ENCODE measurements at regions not wholly inside any gene's neighbourhood (a gene's known extent, or its start where the extent isn't known, plus 50 kb on each side); places are given as distances from the start of the nearest gene placed in this dataset.
A peak's percentile ranks its signal among the peaks of the same experiment; 100 is the strongest.

DNA sequence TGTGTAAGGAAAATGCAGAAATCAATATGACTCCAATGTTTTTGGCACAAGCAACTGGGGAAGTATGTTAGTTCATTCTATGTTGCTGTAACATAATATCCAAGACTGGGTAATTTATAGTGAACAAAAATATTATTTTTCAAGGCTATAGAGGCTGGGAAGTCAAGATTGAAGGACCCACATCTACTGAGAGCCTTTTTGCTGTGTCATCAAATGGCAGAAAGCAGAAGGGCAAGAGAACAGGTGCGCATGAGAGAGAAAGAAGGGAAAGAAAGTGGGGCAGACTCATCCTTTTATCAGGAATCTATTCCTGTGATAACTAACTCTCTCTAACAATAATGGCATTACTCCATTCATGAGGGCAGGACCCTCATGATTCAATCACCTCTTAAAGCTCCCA, 237.2 kb downstream of the FAT4 start:
- TF ChIP-seq, protein P1, sequence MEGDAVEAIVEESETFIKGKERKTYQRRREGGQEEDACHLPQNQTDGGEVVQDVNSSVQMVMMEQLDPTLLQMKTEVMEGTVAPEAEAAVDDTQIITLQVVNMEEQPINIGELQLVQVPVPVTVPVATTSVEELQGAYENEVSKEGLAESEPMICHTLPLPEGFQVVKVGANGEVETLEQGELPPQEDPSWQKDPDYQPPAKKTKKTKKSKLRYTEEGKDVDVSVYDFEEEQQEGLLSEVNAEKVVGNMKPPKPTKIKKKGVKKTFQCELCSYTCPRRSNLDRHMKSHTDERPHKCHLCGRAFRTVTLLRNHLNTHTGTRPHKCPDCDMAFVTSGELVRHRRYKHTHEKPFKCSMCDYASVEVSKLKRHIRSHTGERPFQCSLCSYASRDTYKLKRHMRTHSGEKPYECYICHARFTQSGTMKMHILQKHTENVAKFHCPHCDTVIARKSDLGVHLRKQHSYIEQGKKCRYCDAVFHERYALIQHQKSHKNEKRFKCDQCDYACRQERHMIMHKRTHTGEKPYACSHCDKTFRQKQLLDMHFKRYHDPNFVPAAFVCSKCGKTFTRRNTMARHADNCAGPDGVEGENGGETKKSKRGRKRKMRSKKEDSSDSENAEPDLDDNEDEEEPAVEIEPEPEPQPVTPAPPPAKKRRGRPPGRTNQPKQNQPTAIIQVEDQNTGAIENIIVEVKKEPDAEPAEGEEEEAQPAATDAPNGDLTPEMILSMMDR (IDR thresholded peaks at IDR 0.05; ENCODE audit: low read depth, low read length): no peak
- Histone ChIP-seq H3K27ac (peak overlapping the region; percentile 9; the same call in 1 of the 2 replicates), H3K4me3 (ENCODE audit: low read depth, low read length) (no peak overlapping the region), H3K9me3 (ENCODE audit: severe bottlenecking) (no peaks in the 10 kb centered on the region), H3K36me3 (no peaks in the 10 kb centered on the region), H3K27me3 (ENCODE audit: insufficient read depth, low read depth, severe bottlenecking) (no peaks in the 10 kb centered on the region)
- no peak for DNase-seq

DNA sequence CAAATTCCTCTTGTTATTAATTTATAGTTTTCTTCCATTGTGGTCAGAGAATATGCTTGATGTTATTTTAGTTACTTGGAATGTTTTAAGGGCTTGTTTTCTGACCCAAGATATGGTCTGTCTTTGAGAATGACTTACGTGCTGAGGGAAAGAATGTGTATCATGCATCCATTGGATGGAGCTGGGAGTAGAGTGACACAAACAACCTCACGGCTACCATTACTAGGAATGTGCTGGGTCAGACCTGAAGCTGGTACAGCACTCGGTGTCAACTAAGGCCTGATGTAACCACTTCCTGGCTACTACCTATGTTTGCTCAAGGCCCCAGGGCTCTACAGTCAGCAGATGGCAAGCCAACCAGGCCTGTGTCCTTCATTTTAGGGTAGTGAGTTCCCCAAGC, 257.8 kb downstream of the FAT4 start:
- TF ChIP-seq, protein P1 (IDR thresholded peaks at IDR 0.05; ENCODE audit: low read depth, low read length): no peak
- no peak for DNase-seq

DNA sequence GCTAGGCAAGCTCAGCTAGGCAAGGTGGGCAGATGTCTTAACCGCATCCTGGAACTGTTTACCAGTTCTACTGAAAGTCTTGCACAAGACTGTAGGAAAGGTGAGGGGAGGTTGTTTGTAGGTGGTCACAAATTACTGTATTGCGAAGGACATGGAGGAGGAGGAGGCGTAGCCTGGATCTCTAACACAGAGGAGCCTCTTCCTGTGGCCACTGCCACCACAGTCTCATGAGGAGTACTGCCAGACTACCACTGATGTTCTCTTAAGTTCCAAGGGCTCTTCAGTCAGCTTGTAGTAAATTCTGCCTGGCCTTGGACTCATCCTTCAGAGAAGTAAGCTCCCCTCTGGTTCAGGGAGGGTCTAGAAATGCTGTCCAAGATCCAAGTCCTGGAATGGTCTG, 258.6 kb downstream of the FAT4 start:
- no peaks in the 10 kb centered on the region for H3K9me3 ChIP-seq (ENCODE audit: severe bottlenecking)
- H3K36me3 ChIP-seq: no peaks in the 10 kb centered on the region
- H3K4me3 ChIP-seq (ENCODE audit: low read depth, low read length): no peak overlapping the region
- H3K27ac ChIP-seq: no peak overlapping the region
- no peaks in the 10 kb centered on the region for H3K27me3 ChIP-seq (ENCODE audit: insufficient read depth, low read depth, severe bottlenecking)
- no peak for DNase-seq
- TF ChIP-seq, protein P1 (IDR thresholded peaks at IDR 0.05; ENCODE audit: low read depth, low read length): no peak

More for the DNA sequence above, 257.8 kb downstream of the FAT4 start:
- Histone ChIP-seq H3K27ac (no peak overlapping the region), H3K36me3 (no peaks in the 10 kb centered on the region), H3K4me3 (ENCODE audit: low read depth, low read length) (no peak overlapping the region), H3K9me3 (ENCODE audit: severe bottlenecking) (no peaks in the 10 kb centered on the region), H3K27me3 (ENCODE audit: insufficient read depth, low read depth, severe bottlenecking) (no peaks in the 10 kb centered on the region)

DNA sequence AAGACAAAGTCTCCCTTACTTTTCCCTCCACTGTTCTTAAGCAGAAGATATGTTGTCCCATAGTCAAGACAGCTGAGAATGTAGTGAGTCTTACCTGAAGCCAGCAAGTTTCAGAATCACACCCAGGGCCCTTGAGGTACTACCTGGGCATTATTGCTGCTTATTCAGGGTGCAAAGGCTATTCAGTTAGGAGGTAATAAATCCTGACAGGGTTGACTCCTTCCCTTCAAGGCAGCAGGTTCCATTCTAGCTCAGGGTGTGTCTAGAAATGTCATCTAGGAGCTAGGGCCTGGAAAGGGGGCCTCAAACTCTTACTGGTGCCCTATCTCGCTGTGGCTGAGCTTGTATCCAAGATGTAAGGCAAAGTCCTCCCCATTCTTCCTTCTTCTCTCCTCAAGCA, 259.0 kb downstream of the FAT4 start:
- Histone ChIP-seq H3K4me3 (ENCODE audit: low read depth, low read length) (no peak overlapping the region), H3K27me3 (ENCODE audit: insufficient read depth, low read depth, severe bottlenecking) (no peaks in the 10 kb centered on the region), H3K36me3 (no peaks in the 10 kb centered on the region), H3K9me3 (ENCODE audit: severe bottlenecking) (no peaks in the 10 kb centered on the region), H3K27ac (no peak overlapping the region)
- TF ChIP-seq, protein P1 (IDR thresholded peaks at IDR 0.05; ENCODE audit: low read depth, low read length): no peak
- DNase-seq: no peak

DNA sequence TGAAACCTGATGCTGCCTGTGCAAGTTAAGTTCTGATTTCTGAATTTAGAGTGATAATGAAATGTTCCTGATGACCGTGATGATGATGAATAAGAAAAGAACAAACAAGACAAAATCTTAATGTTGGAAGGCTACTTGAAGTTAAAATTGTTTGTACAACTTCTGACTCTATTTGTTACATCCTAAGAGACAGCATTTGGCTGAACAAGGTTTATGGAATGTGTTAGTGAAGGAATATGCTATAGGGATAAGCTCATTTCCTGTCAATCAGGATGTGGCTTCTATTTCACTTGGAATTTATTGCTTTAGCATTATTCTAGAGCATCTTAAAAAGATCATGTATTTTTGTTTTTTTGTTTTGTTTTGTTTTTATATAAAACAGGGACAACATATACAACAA, 267.5 kb downstream of the FAT4 start:
- H3K27ac ChIP-seq: no peak overlapping the region
- no peak overlapping the region for H3K4me3 ChIP-seq (ENCODE audit: low read depth, low read length)
- TF ChIP-seq, protein P1 (IDR thresholded peaks at IDR 0.05; ENCODE audit: low read depth, low read length): no peak
- no peaks in the 10 kb centered on the region for H3K36me3 ChIP-seq
- no peaks in the 10 kb centered on the region for H3K9me3 ChIP-seq (ENCODE audit: severe bottlenecking)
- no peak for DNase-seq
- H3K27me3 ChIP-seq (ENCODE audit: insufficient read depth, low read depth, severe bottlenecking): no peaks in the 10 kb centered on the region

DNA sequence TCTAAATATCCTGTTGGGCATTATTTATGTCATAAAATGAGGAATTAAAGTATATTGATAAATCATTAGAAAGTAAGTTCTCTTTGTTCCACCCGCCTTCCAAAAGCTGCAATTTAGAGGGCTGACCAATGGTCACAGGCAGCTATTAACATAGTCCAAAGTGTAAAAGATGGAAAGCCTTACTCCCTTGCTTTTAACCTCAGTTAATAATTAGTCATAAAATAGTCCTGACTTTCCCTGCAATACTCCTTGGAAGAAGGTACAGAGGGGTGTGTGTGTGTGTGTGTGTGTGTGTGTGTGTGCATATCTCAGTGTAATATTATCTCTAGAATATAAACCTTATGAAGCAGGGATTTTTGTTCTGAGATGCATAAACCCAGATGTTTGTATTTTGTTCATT, 275.4 kb downstream of the FAT4 start:
- Histone ChIP-seq H3K9me3 (ENCODE audit: severe bottlenecking) (no peaks in the 10 kb centered on the region), H3K27ac (no peak overlapping the region), H3K27me3 (ENCODE audit: insufficient read depth, low read depth, severe bottlenecking) (no peaks in the 10 kb centered on the region), H3K4me3 (ENCODE audit: low read depth, low read length) (no peak overlapping the region), H3K36me3 (no peaks in the 10 kb centered on the region)
- TF ChIP-seq, protein P1 (IDR thresholded peaks at IDR 0.05; ENCODE audit: low read depth, low read length): no peak
- DNase-seq: no peak
